ENCODE measurements at regions not wholly inside any gene's neighbourhood (a gene's known extent, or its start where the extent isn't known, plus 50 kb on each side); places are given as distances from the start of the nearest gene placed in this dataset.

DNA sequence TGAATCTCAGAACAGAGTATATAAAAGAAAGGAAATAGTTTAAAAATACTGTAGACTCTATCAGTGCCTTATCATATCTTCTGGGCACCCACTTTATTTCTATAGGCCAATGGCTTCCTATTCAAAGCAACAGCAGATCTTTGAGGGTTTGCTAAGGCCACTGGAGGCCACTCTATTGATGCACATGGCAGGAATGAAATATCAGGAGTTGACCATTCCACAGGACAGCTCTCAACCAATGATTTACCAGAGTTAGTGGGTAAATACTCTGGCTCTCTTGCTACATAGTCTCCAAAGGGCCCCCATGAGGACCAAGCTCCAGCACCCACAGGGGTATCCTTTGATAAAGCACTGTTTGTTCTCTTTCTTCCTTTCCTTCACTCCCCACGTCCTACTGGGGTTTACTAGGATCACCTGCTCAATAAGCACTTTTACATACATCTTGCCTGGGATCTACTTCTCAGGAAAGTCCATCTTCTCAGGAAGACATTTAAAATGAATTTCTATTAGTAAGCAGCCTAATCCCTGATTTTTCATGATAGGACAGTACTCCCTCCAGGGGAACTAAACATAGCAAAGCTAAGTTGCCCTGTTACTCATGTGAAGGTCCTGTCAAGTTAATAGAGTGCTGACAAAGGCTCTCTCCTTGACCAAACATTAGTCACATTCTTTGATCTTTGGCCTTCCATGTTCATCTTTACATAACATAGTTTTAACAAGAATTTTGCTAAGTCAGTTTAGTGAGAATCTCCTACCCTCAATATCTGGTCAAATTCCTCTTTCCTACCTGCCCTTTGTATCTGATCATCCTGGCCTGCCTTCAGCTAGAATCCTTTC lies 459.7 kb downstream of the GRXCR1 start:
- H3K27ac ChIP-seq: no peak overlapping the region
- no peaks in the 10 kb centered on the region for H3K4me1 ChIP-seq
- no peaks in the 10 kb centered on the region for H3K27me3 ChIP-seq
- intact Hi-C loops (cut with DNase I; ENCODE audit: low total_unique reads): no loop called here
- no peaks in the 10 kb centered on the region for H3K36me3 ChIP-seq
- no peak for TF ChIP-seq POLR2A (IDR thresholded peaks at IDR 0.05)
- TF ChIP-seq, protein P1, sequence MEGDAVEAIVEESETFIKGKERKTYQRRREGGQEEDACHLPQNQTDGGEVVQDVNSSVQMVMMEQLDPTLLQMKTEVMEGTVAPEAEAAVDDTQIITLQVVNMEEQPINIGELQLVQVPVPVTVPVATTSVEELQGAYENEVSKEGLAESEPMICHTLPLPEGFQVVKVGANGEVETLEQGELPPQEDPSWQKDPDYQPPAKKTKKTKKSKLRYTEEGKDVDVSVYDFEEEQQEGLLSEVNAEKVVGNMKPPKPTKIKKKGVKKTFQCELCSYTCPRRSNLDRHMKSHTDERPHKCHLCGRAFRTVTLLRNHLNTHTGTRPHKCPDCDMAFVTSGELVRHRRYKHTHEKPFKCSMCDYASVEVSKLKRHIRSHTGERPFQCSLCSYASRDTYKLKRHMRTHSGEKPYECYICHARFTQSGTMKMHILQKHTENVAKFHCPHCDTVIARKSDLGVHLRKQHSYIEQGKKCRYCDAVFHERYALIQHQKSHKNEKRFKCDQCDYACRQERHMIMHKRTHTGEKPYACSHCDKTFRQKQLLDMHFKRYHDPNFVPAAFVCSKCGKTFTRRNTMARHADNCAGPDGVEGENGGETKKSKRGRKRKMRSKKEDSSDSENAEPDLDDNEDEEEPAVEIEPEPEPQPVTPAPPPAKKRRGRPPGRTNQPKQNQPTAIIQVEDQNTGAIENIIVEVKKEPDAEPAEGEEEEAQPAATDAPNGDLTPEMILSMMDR (IDR thresholded peaks at IDR 0.05): no peak
- no peaks in the 10 kb centered on the region for H3K9me3 ChIP-seq
- no peak overlapping the region for H3K4me3 ChIP-seq
- no peak for DNase-seq

DNA sequence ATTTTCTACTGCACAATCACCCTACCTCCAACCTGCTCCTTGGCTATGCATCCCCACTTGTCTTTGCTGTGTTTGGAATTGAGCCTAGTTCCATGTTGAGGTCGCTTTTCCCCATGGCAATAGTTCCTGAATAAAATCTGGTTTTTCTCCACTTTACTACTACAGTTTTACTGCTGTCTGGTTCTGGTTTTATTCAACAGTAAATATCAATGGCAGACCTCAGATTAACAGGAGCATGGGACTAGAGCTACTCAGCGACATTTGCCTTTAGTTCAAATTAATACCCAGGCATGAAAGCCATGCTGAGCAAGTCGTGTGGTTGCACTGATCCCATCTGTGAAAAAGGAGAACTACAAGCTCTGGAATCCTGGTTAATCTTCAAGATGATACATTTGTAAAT lies 460.3 kb downstream of the GRXCR1 start:
- no peak for DNase-seq
- Histone ChIP-seq H3K27ac (no peak overlapping the region), H3K27me3 (no peaks in the 10 kb centered on the region), H3K4me1 (no peaks in the 10 kb centered on the region), H3K9me3 (no peaks in the 10 kb centered on the region), H3K36me3 (no peaks in the 10 kb centered on the region), H3K4me3 (no peak overlapping the region)
- no peak for TF ChIP-seq POLR2A (IDR thresholded peaks at IDR 0.05)
- TF ChIP-seq, protein P1 (IDR thresholded peaks at IDR 0.05): no peak
- intact Hi-C loops (cut with DNase I; ENCODE audit: low total_unique reads): no loop called here

DNA sequence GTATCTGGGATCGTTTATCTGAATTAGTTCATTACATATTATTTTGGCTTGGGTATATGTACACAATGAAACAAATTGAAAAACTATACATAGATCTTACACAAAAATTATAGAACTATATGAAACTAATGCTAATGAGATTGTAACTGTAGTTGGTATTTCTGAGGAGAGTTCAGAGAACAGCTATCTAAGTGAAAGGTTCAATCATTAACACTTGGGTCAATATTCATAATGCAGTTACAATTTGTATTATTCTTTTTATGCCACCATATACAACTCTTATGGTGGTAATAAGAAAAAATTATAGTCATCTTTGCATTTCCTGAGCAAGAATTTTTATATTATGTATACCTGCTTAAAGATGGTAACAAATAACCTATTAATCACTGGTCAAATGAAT lies 461.0 kb downstream of the GRXCR1 start:
- no peak for DNase-seq
- Histone ChIP-seq H3K36me3 (no peaks in the 10 kb centered on the region), H3K27me3 (no peaks in the 10 kb centered on the region), H3K4me1 (no peaks in the 10 kb centered on the region), H3K4me3 (no peak overlapping the region), H3K27ac (no peak overlapping the region), H3K9me3 (no peaks in the 10 kb centered on the region)
- TF ChIP-seq POLR2A (IDR thresholded peaks at IDR 0.05): no peak
- TF ChIP-seq, protein P1 (IDR thresholded peaks at IDR 0.05): no peak
- intact Hi-C loops (cut with DNase I; ENCODE audit: low total_unique reads): no loop called here

DNA sequence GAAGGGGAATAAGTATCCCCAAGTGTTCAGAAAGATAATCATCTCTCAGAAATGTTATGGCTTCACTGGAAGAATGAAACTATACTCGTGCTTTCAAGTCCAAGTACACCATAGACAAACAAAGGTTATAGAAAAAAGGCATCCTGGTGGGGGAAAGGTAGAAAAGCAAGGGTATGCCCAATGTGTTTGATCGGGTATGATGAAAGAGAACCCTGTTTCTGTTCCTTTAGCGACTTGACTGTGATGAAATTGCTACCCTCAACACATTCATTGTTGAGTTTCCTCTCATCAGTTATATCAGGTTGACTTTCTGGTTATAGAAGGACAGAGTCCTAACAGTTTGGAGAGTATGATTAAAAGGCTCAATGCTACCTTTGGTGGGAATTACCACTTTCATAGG lies 464.3 kb downstream of the GRXCR1 start:
- Histone ChIP-seq H3K4me3 (no peak overlapping the region), H3K4me1 (no peaks in the 10 kb centered on the region), H3K9me3 (no peaks in the 10 kb centered on the region), H3K36me3 (no peaks in the 10 kb centered on the region), H3K27ac (no peak overlapping the region), H3K27me3 (no peaks in the 10 kb centered on the region)
- intact Hi-C loops (cut with DNase I; ENCODE audit: low total_unique reads): no loop called here
- DNase-seq: no peak
- TF ChIP-seq POLR2A (IDR thresholded peaks at IDR 0.05): no peak
- TF ChIP-seq, protein P1 (IDR thresholded peaks at IDR 0.05): no peak

DNA sequence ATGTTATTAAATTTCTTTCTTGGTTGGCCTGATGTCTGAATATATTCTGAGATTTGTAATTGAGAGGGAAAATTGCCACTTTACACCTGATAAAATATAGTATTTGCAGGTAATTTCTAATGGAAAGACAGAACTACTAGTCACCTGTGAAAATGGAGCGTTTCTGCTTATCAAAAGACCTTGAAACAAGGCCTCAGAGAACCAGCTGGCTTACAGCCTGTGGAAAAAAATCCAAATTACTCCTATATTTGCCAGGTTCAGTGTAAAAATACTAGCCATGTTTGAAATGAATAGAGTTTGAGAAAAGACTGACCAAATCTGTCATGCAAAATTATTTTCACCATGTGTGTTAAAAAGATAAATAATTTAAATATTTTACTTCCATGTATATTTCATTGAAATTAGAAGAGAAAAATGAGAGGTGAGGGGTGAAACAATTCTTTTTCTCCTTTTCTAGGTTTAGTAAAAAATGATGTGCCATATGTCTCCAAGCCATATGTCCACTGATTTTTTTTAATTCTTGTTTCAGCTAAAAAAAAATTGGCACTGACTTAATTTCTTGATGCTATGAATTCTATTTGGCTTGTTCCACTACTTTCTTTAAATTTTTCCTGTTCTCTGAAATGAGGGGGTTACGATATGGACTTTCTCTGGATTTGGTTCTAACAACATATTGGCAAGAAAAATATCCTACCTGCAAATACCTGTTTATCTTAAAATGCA lies 464.9 kb downstream of the GRXCR1 start:
- TF ChIP-seq POLR2A (IDR thresholded peaks at IDR 0.05): no peak
- TF ChIP-seq, protein P1 (IDR thresholded peaks at IDR 0.05): no peak

More for the DNA sequence above, 464.9 kb downstream of the GRXCR1 start:
- Histone ChIP-seq H3K27me3 (no peaks in the 10 kb centered on the region), H3K27ac (no peak overlapping the region), H3K9me3 (no peaks in the 10 kb centered on the region), H3K4me3 (no peak overlapping the region), H3K4me1 (no peaks in the 10 kb centered on the region), H3K36me3 (no peaks in the 10 kb centered on the region)
- intact Hi-C loops (cut with DNase I; ENCODE audit: low total_unique reads): no loop called here
- DNase-seq: no peak

Data from uterus (tissue), 3 donors.